ENCODE measurements at regions not wholly inside any gene's neighbourhood (a gene's known extent, or its start where the extent isn't known, plus 50 kb on each side); places are given as distances from the start of the nearest gene placed in this dataset.

DNA sequence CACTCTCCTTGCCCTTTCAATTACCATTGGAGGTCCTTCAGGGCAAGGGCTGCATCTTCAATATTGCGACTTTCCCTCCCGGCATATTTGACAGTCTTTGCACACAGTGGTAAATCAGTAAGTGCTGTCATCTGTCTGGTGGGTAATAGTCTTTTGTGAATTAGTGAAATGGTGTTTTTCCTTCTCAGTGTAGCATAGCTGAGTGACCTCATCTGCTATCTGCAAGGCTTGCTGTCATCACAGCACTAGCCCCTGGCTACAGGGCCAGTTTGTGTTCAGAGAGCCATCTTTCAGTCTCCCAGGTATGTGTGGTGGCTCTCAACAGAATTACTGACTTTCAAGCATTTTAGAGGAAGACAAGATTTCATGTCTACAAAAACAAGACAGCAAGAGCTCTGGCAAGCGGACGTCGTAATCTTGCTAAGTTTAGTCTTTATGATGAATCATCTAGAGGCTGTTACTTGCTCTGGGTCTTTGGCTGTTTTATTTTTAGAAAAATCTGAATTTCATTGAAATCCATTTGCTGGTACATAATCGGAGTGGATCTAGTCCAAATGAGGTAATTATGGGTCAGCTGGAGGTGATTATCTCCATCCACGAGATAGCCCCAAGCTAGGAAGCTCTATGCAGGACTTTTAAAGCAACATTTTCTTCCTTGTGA lies 528.9 kb downstream of the EPM2A start (continued):
- TF ChIP-seq, protein P1, sequence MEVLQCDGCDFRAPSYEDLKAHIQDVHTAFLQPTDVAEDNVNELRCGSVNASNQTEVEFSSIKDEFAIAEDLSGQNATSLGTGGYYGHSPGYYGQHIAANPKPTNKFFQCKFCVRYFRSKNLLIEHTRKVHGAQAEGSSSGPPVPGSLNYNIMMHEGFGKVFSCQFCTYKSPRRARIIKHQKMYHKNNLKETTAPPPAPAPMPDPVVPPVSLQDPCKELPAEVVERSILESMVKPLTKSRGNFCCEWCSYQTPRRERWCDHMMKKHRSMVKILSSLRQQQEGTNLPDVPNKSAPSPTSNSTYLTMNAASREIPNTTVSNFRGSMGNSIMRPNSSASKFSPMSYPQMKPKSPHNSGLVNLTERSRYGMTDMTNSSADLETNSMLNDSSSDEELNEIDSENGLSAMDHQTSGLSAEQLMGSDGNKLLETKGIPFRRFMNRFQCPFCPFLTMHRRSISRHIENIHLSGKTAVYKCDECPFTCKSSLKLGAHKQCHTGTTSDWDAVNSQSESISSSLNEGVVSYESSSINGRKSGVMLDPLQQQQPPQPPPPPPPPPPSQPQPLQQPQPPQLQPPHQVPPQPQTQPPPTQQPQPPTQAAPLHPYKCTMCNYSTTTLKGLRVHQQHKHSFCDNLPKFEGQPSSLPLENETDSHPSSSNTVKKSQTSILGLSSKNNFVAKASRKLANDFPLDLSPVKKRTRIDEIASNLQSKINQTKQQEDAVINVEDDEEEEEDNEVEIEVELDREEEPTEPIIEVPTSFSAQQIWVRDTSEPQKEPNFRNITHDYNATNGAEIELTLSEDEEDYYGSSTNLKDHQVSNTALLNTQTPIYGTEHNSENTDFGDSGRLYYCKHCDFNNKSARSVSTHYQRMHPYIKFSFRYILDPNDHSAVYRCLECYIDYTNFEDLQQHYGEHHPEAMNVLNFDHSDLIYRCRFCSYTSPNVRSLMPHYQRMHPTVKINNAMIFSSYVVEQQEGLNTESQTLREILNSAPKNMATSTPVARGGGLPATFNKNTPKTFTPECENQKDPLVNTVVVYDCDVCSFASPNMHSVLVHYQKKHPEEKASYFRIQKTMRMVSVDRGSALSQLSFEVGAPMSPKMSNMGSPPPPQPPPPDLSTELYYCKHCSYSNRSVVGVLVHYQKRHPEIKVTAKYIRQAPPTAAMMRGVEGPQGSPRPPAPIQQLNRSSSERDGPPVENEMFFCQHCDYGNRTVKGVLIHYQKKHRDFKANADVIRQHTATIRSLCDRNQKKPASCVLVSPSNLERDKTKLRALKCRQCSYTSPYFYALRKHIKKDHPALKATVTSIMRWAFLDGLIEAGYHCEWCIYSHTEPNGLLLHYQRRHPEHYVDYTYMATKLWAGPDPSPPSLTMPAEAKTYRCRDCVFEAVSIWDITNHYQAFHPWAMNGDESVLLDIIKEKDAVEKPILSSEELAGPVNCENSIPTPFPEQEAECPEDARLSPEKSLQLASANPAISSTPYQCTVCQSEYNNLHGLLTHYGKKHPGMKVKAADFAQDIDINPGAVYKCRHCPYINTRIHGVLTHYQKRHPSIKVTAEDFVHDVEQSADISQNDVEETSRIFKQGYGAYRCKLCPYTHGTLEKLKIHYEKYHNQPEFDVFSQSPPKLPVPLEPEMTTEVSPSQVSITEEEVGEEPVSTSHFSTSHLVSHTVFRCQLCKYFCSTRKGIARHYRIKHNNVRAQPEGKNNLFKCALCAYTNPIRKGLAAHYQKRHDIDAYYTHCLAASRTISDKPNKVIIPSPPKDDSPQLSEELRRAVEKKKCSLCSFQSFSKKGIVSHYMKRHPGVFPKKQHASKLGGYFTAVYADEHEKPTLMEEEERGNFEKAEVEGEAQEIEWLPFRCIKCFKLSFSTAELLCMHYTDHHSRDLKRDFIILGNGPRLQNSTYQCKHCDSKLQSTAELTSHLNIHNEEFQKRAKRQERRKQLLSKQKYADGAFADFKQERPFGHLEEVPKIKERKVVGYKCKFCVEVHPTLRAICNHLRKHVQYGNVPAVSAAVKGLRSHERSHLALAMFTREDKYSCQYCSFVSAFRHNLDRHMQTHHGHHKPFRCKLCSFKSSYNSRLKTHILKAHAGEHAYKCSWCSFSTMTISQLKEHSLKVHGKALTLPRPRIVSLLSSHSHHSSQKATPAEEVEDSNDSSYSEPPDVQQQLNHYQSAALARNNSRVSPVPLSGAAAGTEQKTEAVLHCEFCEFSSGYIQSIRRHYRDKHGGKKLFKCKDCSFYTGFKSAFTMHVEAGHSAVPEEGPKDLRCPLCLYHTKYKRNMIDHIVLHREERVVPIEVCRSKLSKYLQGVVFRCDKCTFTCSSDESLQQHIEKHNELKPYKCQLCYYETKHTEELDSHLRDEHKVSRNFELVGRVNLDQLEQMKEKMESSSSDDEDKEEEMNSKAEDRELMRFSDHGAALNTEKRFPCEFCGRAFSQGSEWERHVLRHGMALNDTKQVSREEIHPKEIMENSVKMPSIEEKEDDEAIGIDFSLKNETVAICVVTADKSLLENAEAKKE (CRISPR knock-in tag; IDR thresholded peaks at IDR 0.05): no peak
- TF ChIP-seq ZNF331 (CRISPR knock-in tag; IDR thresholded peaks at IDR 0.05; ENCODE audit: low read depth) (no peak), EZH2phosphoT487 (IDR thresholded peaks at IDR 0.05; ENCODE audit: unreplicated experiment) (no peak), CREB1 (CRISPR knock-in tag; IDR thresholded peaks at IDR 0.05; ENCODE audit: low read depth) (no peak)

DNA sequence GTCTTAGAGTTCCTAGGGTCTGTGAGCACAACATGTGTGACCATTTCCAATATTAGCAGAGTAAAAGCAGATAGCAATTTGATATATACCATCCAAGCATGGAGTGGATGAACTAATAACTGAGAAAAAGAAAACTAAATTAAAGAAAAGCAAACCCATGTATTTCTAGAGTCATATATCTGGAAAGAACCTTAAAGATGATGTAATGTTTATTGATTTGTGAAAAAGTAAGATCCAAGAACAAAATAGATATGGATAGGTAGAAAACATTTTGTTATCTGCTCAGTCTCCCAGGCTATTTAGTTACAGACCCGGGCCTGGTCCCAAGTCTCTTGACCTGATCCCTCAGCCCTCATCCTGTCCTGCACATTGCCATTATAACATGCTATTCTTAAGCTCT lies 526.8 kb downstream of the EPM2A start:
- Histone ChIP-seq H3K4me2 (no peak overlapping the region), H3K36me3 (ENCODE audit: insufficient read depth) (no peaks in the 10 kb centered on the region), H3K4me3 (no peak overlapping the region), H3K9me2 (ENCODE audit: insufficient read depth) (no peaks in the 10 kb centered on the region), H3F3A (replicated peaks; ENCODE audit: low read depth) (no peaks in the 10 kb centered on the region), H3K79me2 (replicated peaks; ENCODE audit: insufficient read depth) (no peaks in the 10 kb centered on the region), H2AFZ (no peak overlapping the region), H4K20me1 (replicated peaks; ENCODE audit: insufficient read depth) (no peaks in the 10 kb centered on the region), H3K27me3 (ENCODE audit: insufficient read depth) (no peaks in the 10 kb centered on the region), H3K27ac (ENCODE audit: low read depth) (no peak overlapping the region), H3K4me1 (ENCODE audit: insufficient read depth) (no peaks in the 10 kb centered on the region)
- TF ChIP-seq JUNB (IDR thresholded peaks at IDR 0.05; ENCODE audit: unreplicated experiment) (no peak), ZNF114 (CRISPR knock-in tag; IDR thresholded peaks at IDR 0.05) (no peak), NANOG (IDR thresholded peaks at IDR 0.05; ENCODE audit: borderline replicate concordance) (no peak), POLR2AphosphoS5 (IDR thresholded peaks at IDR 0.05; ENCODE audit: low read depth) (no peak), CREB1 (CRISPR knock-in tag; IDR thresholded peaks at IDR 0.05; ENCODE audit: low read depth) (no peak)
- no peaks in the 10 kb centered on the region for H3K27me3 Mint-ChIP-seq (ENCODE audit: insufficient read depth, low read depth, poor library complexity)
- H3K9me3 Mint-ChIP-seq: no peaks in the 10 kb centered on the region
- no peak for DNase-seq (ENCODE audit: low spot score)
- no peaks in the 10 kb centered on the region for H3K36me3 Mint-ChIP-seq (ENCODE audit: low read depth)
- no peak overlapping the region for H3K27ac Mint-ChIP-seq
- no peak for ATAC-seq
- no peak overlapping the region for H3K4me3 Mint-ChIP-seq
- no peaks in the 10 kb centered on the region for H3K4me1 Mint-ChIP-seq

Measured in GM23338 (cell line).